ENCODE measurements at regions not wholly inside any gene's neighbourhood (a gene's known extent, or its start where the extent isn't known, plus 50 kb on each side); places are given as distances from the start of the nearest gene placed in this dataset.
"Not testable (repeated sequence)": the region's sequence is repeated elsewhere in the genome, so short reads cannot be mapped to it uniquely, and the experiment has no call there.

DNA sequence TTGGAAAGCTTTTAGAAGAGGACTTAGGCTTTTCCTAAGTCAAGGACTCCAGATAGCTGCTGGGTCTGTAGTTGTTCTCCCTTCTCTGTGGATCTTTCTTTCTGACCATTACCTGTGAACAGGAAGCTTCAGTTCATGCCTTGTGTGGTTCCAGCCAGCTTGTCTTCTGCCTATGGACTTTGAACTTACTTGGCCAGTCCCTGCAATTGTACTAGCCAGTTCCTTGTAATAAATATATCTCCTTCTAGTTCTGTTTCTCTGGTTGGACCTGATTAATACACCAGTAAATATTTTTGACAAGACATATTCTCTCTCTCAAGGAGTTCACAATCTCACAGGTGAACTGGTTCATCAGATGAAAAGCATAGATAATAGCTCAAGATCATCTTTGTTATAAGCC is 341.3 kb upstream of the DPPA4 start:
- DNase-seq = no peak

- no peak for DNase-seq
Observed at GRCh38 chr3:109679664-109680063, 342.3 kb upstream of the DPPA4 start.

- no peak for DNase-seq
Observed at GRCh38 chr3:109683746-109684145, 346.4 kb upstream of the DPPA4 start.

DNA sequence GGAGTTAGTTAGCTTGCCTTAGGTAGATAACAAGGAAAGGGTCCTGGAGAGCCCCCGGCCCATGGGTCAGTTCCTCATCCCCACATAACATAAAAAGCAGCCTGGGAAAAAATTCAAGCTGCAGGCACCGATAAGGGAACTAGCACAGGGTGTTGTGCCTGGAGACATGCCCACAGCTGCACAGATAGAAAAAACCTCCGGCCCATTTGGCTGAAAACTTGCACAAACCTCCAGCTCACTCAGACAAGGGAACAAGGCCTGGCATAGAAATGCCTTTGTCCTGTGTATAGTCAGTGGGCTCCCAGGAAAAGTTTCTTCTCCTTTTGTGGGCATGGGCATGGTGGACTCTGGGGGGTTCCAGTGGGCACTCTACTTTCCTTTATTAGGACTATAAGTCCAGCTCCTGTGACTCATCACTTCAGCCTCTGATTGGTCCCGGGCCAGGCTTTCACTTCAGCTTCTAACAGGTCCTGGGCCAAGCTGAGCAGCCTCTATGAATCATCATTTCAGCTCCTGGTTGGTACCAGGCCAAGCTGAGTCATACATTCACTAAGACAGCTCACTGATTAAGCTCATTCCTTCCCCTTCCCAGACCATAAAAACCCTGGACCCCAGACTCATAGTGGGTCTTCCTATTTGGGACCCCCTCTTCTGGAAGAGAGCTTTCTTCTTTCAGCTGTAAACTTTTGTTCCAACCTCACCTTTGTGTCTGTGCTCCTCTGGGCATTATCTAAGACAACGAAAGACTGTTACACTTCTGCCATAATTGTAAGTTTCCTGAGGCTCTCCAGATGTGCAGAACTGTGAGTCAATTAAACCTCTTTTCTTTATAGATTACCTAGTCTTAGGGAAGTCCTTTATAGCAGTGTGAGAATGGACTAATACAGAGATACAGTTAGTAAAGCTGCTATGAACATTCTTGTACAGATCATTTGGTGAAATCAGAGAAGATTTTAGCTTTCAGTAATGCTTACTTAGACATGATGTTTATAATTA is 348.0 kb upstream of the DPPA4 start:
- DNase-seq = no peak

GRCh38 chr3:109687626-109688025 is 350.3 kb upstream of the DPPA4 start:
- no peak for DNase-seq

GRCh38 chr3:109696932-109697331 is 359.6 kb upstream of the DPPA4 start:
- no peak for DNase-seq

DNA sequence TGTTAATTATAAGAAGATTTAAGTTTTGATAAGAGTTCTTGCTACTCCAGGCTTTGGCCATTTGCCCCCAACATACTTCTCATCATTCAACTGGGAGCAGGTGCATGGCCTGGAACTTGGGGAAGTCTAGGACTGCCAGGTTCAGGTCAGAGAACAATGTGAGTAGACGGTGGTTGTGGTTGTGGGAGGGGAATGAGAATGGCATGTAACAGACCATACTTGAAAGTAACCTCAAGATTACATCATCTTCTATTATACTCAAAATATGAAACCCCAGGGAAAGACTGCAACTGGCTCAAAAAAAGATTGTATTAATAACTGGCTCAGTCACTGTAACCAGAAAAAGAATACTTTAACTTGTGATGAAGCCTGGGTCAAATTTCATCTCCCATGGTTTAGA is 364.9 kb upstream of the DPPA4 start:
- DNase-seq = no peak

DNA sequence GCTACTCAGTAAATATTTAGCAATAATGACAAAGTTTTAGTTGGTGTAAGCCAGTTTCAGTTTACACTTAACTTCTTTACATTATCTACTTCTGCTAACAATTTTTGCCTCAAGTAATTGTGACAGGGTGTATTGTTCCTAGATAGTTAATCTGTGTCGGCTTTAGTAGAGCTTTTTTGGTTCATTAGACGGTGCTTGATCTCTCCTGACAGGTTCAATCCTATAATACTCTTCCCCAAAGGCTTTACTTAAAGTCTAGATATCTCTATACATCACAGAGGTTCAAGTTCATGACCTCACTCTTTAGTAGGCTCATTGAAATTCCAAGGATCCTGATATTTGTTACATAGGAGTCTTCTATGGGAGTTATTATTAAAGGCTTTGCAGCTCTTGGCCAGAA is 365.6 kb upstream of the DPPA4 start:
- DNase-seq = no peak

- DNase-seq = not testable (repeated sequence)
Observed at GRCh38 chr3:109705133-109705532, 367.8 kb upstream of the DPPA4 start.

DNA sequence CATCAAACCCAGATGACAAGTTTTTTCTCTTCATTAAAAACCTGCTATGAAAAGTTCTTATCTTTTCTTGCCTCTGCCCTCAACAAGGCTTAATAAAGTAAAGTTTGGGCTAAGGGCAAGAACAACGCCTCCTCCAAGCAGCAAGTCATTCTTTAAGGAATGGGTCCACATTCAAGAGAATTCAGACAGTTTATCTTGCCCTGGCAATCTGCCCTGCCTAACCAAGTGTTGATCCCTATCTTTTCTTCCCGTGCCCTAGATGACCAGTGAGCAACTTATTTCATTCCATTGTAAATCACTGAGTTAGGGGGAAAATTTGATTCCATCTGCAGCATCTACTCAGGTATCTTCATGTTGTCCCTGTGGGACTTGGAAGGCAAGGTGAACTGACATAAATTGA is 370.3 kb upstream of the DPPA4 start:
- no peak for DNase-seq

- DNase-seq = no peak
Observed at GRCh38 chr3:109713288-109713687, 375.9 kb upstream of the DPPA4 start.

DNA sequence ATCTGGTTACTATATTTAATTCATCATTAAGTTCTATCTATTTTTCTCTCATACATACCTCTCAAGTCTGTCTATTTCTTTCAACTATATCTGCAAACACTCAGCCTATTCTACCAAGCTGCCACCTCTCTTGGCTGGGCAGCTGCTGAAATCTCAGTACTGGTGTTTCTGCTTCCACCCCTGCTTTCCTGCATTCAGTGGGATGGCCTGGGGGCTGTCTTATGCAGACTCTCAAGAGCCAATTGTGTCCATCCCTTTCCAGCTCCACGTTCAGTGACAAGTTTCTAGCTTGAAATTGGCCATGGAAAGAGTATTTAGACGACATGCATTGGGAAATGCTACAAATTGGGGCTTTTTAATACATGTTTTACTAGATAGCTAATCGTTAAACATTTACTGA is 378.4 kb upstream of the DPPA4 start:
- DNase-seq = no peak

- DNase-seq = no peak
Observed at GRCh38 chr3:109718850-109719249, 381.5 kb upstream of the DPPA4 start.

DNA sequence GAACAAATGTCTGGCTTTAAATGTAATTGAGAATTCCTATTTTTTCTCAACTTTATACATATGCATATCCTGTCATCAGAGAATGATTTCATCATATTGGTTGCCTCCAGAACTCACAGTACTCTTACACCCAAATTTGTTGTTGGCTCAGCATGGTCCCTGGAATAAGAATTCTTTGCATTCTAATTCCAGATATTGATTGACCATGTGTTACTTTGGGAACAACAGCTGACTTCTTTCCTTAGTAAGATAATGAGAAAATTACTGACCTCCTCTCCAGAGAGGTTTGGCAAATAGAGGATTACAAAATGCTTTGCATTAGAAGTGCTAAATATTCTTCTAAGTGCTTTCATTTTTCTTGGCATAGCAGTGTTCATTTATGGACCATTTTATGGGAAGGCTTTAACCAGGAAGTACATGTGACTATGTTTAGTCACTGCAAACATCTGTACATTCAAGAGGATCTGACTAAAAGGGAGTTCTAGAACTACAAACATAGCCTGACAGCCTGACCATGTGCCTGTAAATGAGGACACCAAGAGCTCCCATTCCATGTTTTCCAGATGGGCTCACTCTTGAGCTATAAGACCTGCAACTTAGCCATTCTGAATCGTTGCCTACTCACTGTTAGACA is 391.6 kb upstream of the DPPA4 start:
- no peak for DNase-seq

GRCh38 chr3:109731639-109732473 is 394.5 kb upstream of the DPPA4 start:
- DNase-seq = peak; percentile 42

DNA sequence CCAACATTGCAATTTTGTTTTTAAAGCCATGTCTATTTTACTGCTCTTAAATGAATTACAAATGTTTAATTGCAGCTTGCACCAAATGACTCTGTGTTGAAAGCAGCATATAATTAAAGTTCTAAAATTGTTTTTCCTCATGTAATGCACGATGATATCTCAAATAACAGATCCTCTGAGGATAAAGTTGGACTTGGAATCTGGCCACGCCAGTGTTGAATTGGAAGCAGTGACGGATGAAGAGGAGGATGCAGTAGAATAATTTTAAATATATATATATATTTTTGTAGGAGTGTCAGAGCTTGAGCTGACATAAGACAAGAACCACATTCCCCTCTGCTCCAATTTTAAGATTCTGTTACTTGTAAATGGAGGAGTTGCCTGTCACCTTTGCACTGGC is 406.6 kb upstream of the DPPA4 start:
- no peak for DNase-seq

DNA sequence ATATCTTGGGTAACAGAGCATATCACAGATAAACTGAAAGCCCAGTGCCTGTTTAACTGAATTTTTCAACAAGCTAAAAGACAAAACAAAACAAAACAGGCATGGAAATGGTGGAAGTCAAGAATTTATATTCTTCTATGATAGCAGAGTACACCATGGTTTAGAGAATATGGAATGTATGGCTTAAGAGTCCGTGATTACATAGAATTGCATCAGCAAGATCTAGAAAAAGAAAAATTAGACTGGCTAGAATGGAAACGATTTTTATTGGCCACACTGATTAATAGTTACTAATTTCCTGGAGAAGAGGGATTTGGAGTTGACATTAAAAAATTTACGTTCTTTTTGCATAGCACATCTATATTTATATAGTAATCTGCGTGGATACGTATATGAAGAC is 435.2 kb upstream of the DPPA4 start:
- DNase-seq = no peak

DNA sequence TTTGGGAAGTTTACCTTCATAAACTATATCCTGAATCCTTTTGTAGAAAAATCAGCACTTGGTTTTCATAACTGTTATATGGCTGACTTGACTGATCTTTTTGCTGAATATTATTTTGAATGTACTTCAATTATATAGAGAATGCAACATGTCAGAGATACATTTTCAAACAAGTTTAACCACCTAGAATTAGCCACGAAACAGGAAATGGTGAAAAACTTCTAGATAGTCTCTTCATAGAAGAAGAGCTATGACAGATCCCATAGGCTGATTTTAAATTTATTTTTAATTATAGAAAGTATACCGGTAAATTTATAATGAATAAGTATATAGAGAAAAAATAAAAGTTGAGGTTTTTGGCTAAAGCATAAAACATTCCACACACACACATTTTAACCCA is 436.8 kb upstream of the DPPA4 start:
- DNase-seq = no peak

DNA sequence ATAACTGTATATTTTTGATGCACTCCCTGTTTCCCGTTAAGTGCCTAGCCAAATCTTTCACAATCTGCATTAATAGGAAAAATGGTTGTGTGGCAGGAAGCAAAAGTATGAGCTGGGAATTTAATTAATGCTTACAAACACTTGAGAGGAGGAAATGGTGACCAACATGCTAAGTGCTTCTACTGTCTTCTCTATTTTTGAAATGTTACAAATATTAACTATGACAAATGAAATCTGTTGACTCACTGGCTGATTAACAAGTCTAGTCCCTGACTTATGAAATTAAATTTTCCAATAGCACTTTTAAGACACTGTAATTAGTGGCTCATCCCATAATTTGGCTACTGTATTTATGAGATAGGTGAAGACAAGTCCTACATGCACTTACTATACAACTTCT is 446.9 kb upstream of the DPPA4 start:
- no peak for DNase-seq

DNA sequence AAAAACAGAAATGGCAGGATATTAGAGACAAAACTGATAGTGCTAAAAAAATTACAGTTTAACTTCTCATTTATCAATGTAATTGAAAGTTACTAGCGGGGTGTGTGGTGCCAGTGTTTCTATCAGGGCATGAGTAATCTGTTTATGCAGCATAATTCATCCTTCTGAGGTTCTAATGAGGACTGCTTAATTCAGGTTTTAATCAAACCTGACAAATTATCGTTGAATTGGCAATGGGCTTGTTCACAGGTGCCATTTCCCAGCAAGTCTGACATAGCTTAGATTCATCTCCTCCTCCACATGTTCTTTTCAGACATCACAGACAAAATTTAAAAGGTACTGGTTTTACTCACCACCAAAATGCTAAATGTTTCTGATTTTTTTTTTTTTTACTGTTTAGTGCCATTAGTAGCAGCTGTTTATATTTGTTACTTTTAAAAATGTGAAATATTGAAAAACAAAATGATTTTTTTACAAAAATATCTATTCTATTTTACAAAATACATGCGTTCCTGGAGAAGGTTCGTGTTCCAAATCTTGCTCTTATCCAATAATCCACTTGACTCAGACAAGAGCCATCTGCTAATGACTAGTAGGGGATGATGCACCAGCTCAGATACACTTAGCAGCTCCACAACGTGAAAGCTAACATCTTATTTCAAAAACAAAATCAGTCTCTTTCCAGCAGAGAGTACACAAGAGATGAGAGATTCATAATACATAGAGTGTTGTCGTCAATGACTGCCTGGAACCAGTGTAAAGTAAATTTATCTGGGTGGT is 447.7 kb upstream of the DPPA4 start:
- DNase-seq = no peak

- DNase-seq = no peak
Observed at GRCh38 chr3:109803274-109803673, 465.9 kb upstream of the DPPA4 start.

DNA sequence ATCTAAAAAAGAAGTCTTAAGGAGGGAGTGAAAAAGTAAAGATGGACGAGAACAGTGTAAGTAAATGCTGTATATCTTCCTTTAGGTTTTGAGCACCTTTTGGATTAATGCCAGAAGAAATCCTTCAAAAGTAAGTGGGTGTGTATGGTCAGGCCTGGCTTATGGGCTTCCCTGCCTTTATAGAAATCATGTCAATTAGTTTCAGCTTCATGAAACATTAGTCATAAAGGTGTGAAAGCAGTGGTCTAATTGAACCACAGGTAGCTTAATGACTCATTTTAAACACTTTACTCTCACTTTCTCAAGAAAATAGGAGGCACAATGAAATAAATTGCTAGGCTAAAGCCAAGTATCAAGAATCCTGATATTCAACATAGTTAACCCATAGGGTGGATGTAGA is 467.4 kb upstream of the DPPA4 start:
- no peak for DNase-seq

GRCh38 chr3:109806929-109807328 is 469.6 kb upstream of the DPPA4 start:
- DNase-seq = no peak
